GM12873 (cell line): ENCODE measurements at regions not wholly inside any gene's neighbourhood (a gene's known extent, or its start where the extent isn't known, plus 50 kb on each side); places are given as distances from the start of the nearest gene placed in this dataset.

Experiments used
- TF ChIP-seq, protein P1 (sequence below): IDR thresholded peaks from 2 replicates; pipeline ENCODE4 v1.5.1; 2012; ENCODE audit warnings: low read depth, mild to moderate bottlenecking, moderate library complexity, low read length, control low read depth; ENCODE audit not compliant: insufficient read depth; ENCODE audit errors: missing control alignments

DNA sequence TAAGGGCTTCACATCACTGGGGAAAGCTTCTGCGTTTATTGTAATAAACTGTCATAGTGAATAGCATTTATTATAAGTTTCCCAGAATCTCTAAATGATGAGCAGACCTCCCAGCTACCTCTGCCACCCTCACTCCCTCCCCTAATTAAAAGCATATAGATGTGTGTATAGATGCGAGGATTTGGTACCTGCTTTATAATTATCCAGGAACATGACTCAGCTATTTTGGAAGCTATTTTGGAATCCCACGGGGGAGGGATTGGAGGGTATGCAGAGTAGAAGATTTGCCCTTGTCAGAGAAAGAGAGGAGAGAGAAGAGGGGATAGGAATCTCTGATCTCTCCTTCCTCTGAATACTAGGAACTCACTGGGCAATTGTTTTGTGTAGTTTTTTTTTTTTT lies 455.3 kb downstream of the ADRA2A start:
- TF ChIP-seq, protein P1, sequence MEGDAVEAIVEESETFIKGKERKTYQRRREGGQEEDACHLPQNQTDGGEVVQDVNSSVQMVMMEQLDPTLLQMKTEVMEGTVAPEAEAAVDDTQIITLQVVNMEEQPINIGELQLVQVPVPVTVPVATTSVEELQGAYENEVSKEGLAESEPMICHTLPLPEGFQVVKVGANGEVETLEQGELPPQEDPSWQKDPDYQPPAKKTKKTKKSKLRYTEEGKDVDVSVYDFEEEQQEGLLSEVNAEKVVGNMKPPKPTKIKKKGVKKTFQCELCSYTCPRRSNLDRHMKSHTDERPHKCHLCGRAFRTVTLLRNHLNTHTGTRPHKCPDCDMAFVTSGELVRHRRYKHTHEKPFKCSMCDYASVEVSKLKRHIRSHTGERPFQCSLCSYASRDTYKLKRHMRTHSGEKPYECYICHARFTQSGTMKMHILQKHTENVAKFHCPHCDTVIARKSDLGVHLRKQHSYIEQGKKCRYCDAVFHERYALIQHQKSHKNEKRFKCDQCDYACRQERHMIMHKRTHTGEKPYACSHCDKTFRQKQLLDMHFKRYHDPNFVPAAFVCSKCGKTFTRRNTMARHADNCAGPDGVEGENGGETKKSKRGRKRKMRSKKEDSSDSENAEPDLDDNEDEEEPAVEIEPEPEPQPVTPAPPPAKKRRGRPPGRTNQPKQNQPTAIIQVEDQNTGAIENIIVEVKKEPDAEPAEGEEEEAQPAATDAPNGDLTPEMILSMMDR, result no peak

DNA sequence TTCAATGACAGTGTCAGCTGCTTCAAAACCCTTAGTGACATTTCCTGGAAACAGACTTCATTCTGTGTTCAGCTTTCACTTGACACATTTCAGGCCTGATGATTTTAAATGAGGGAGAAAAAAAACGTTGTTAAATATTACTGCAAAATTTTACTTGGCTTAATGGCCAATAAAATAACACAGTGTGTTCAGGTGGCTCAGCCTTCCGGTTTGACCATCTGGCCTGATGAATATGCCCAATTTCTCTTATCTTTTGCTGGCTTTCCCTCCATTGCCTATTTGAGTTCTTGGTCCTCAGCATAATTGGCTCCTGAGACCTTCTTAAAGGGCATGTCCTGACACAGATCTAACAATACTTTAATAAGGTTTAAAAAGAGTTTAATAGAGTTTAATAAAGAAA lies 462.4 kb downstream of the ADRA2A start:
- TF ChIP-seq, protein P1, result no peak

DNA sequence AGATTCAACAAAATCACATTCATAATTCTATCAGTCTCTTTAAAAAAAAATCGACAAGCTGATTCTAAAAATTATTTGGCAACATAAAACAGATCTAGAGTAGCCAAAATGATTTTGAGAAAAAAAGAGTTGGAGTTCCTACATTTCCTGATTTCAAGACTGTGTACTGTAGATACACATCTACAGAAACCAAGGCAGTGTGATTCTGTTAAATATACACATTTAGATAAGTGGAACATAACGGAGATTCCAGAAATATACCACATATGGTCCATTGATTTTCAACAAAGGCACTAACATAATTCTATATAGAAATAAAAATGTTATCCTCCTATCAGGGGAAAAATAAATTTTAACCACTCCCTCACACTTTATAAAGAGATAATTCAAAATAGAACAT lies 467.0 kb downstream of the ADRA2A start:
- TF ChIP-seq, protein P1, result no peak

DNA sequence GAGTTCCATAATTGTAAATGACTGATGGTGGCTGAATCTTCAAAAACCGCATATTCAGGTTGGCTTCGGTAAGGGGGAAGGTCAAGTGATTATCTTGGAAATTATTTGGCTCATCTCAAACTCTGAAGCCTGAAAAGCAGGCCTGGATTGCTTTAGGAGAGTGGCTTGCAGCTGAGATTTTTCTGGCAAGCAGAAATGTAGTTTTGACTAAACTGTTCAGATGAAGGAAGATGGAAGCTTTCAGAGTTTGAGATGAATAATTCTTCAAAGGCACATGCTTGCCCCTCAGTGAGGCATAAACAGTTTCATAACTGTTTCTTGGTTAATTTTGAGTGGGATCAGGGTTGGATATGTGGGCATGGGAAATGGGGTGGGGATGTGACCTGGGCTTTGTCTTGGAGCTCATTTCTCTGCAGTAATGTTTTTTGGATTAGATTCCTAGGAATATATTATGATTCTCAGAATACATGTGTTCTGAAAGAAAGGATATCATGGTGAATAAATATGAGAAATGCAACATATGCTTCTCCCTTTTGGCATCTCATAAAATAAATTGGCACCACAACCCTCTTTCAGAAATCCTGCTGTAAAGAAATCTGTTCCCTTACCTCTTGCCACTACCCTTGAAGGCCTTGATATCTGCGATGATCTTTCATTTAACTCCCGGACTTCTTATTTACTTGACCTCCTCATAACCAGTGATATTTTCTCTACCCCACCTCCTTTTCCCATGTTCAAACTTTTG lies 469.2 kb downstream of the ADRA2A start:
- TF ChIP-seq, protein P1, result no peak

DNA sequence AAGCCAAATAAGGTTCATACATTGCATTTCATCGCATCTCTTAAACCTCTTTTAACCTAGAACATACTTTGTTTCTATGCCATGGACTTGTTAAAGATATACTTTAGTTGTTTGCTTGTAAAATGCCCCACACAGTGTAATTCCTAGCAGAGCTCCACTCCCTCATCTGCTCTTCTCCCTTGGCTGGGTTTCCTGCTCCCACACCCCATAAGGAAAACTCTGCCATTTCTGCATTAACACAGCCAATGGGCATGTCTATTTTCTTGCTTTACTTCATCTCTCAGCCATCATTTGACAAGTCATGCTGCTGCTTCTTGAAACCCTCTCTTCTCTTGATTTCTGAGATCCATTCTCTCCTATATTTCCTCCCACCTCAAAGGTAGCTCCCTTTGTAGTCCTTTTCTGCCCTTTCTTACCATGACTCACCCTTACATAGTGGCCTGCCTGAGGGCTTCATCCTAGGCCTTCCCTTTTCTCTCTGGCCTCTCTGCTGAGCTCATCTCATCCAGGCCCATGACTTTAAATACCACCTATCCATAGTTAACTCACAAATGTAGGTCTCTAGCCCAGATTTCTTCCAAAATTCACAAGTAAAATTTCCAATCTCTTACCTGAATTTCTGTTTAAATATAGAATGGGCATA lies 471.4 kb downstream of the ADRA2A start:
- TF ChIP-seq, protein P1, result no peak

DNA sequence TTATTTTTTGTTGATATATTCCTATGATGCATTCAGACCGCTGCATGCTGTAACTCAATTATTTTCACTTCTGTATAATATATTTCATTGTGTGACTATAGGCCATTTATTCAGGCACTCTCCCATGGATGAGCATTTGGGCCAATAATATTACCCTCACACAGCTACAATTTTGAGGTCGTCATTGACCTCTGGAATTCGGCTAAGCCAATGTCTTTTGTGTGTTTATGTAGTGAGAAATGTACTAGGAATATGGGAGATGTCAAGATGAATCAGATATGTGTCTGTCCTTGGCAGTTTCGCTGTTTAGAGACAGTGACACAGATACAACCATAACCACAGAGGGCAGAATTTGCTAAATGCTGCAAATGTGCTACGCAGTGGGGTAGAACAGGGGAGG lies 474.2 kb downstream of the ADRA2A start:
- TF ChIP-seq, protein P1, result no peak

DNA sequence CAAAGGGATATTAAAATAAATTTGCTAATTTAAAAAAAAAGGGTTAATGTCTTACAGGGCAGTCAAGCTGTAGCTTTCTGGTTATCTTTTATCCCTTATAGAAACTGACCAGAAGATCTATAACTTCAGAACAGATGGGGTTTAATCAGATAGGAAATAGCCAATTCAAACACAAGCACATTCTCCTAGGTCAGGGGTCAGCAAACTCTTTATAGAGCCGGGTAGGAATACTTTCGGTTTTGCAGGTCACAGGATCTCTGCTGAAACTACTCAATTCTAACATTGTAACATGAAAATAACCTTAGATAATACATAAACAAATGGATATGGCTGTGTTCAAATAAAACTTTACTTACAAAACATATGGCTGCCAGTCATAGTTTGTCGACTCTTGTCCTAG lies 479.8 kb downstream of the ADRA2A start:
- TF ChIP-seq, protein P1, result no peak
